Colonic mucosa (tissue), 4 donors: ENCODE measurements at regions not wholly inside any gene's neighbourhood (a gene's known extent, or its start where the extent isn't known, plus 50 kb on each side); places are given as distances from the start of the nearest gene placed in this dataset.

Experiments used
- DNase-seq: peaks from one replicate; pipeline ENCODE4 v3.0.0-alpha.2; 2020
- H3K27ac ChIP-seq: fragments of 200-600 bp; one replicate; pipeline ENCODE4 v1.8.0; 2021
- H3K27me3 ChIP-seq: fragments of 200-600 bp; one replicate; pipeline ENCODE4 v1.8.0; 2021
- H3K36me3 ChIP-seq: fragments of 200-600 bp; one replicate; pipeline ENCODE4 v1.8.0; 2021
- H3K4me1 ChIP-seq: fragments of 200-600 bp; one replicate; pipeline ENCODE4 v1.8.0; 2021; ENCODE audit warnings: mild to moderate bottlenecking
- H3K4me3 ChIP-seq: fragments of 200-600 bp; one replicate; pipeline ENCODE4 v1.8.0; 2021
- H3K9ac ChIP-seq, 2 donors: one replicate each; pipeline ENCODE4 v1.7.0; 2013; ENCODE audit warnings: control low read depth in 2 of 2, low read depth in 2 of 2, low read length in 2 of 2
- H3K9me3 ChIP-seq: fragments of 200-600 bp; one replicate; pipeline ENCODE4 v1.8.0; 2021
- intact Hi-C: fragments of 100-400 bp; cut with DNase I; formaldehyde crosslinking; loops from one replicate; pipeline ENCODE4 v1.14.1; 2022
- TF ChIP-seq, protein P1 (sequence below): fragments of 200-600 bp; IDR thresholded peaks from one replicate; pipeline ENCODE4 v1.8.0; 2022; ENCODE audit warnings: antibody characterized with exemption, mild to moderate bottlenecking
- donor health status: healthy.
- donor health status: DM: no; HTN: no; CAD: no.
- donor health status: DM: no; HTN: no; CAD: no.

DNA sequence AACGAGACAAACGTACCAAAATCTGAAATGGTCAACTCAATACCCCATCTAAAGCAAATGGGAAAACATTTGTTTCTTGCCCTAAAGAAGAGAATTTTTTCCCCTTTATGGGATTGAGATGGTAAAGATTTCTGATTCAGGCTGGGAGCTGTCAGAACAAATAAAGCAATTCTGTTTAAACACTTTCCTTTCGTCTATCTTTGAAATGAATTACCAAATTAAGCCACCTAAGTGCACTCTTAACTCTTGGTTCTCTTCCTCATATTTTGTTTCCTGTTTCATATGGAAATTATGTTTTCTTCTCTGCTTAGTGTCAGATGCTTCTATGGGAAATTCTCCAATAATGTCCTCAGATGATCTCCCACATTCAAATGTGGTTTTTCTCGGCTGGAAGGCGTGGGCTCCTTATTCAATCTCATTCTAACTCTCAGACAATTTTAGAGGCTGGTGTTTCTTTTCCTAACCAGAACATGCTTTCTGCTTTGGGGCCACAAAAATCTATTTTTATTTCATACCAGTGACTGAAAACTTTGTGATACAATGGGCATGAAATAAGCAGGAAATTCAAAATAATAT lies 50.3 kb upstream of the HPF1 start:
- intact Hi-C loops: no loop called here
- DNase-seq: no peak
- TF ChIP-seq, protein P1, sequence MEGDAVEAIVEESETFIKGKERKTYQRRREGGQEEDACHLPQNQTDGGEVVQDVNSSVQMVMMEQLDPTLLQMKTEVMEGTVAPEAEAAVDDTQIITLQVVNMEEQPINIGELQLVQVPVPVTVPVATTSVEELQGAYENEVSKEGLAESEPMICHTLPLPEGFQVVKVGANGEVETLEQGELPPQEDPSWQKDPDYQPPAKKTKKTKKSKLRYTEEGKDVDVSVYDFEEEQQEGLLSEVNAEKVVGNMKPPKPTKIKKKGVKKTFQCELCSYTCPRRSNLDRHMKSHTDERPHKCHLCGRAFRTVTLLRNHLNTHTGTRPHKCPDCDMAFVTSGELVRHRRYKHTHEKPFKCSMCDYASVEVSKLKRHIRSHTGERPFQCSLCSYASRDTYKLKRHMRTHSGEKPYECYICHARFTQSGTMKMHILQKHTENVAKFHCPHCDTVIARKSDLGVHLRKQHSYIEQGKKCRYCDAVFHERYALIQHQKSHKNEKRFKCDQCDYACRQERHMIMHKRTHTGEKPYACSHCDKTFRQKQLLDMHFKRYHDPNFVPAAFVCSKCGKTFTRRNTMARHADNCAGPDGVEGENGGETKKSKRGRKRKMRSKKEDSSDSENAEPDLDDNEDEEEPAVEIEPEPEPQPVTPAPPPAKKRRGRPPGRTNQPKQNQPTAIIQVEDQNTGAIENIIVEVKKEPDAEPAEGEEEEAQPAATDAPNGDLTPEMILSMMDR: no peak
- no peaks in the 10 kb centered on the region for H3K4me1 ChIP-seq
- no peak overlapping the region for H3K4me3 ChIP-seq
- no peak overlapping the region for H3K9ac ChIP-seq
- H3K36me3 ChIP-seq: no peaks in the 10 kb centered on the region
- no peak overlapping the region for H3K27ac ChIP-seq
- no peaks in the 10 kb centered on the region for H3K27me3 ChIP-seq
- no peaks in the 10 kb centered on the region for H3K9me3 ChIP-seq
